ENCODE measurements at regions not wholly inside any gene's neighbourhood (a gene's known extent, or its start where the extent isn't known, plus 50 kb on each side); places are given as distances from the start of the nearest gene placed in this dataset.
"Not testable (repeated sequence)": the region's sequence is repeated elsewhere in the genome, so short reads cannot be mapped to it uniquely, and the experiment has no call there.

DNA sequence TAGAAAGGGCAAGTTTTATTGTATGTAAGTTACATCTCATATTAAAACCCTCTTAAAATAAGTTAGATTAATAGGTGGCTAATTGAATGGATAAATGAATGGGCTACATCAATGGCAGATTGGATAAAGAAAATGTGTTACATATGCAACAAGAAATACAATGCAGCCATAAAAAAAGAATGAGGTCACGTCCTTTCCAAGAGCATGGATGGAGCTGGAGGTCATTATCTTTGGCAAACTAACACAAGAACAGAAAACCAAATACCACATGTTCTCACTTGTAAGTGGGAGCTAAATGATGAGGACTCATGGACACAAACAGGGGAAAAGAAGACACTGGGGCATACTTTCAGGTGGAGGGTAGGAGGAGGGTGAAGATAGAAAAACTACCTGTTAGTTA lies 182.2 kb upstream of the GNAI1 start:
- no peak for DNase-seq

DNA sequence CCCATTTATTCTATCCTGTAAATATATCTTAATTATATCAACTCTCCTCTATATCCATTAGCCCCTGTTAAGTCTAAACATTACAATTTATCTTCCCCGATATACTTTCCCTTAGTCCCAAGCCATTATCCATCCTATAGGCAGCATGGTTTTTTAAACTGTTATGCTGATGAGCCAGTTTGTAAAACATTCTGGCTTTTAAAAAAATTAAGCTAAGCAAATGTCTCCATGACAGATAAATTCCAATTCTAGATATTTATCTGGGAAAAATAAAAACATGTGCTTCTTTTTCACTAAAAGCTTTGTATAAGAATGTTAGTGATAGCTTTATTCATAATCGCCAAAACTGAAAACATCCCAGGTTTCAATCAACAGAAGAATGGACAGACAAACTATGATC lies 183.2 kb upstream of the GNAI1 start:
- no peak for DNase-seq

GRCh38 chr7:79949778-79950177 lies 184.9 kb upstream of the GNAI1 start:
- DNase-seq, result peak in 1 of 3 experiments; percentile 41

GRCh38 chr7:79936281-79936983 lies 198.2 kb upstream of the GNAI1 start:
- no peak for DNase-seq

- no peak for DNase-seq
Measured at GRCh38 chr7:79934727-79935126, 199.9 kb upstream of the GNAI1 start.

- DNase-seq, result no peak
Measured at GRCh38 chr7:79933144-79933543, 201.5 kb upstream of the GNAI1 start.

- DNase-seq, result no peak
Measured at GRCh38 chr7:79930604-79931003, 204.0 kb upstream of the GNAI1 start.

- no peak for DNase-seq
Measured at GRCh38 chr7:79927116-79927515, 207.5 kb upstream of the GNAI1 start.

DNA sequence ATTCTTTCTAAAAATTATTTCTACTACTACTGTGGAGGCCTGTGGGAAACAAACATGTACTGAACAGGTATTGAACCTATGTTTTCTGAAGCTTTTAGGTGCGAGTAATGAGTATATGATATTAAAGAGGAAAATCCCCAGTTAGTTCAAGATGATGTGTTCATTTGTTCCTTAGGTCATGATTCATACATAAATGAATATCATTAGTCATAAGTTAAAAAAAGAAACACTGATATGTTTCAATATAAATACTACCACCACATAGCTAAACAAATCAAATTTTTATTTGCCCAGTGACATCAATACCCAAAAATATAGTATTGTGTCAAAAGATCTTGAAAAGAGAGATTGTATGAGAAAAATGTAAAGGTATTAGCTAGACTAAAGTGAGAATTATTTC lies 210.7 kb upstream of the GNAI1 start:
- DNase-seq, result no peak

GRCh38 chr7:79922894-79923293 lies 211.7 kb upstream of the GNAI1 start:
- DNase-seq, result no peak

GRCh38 chr7:79921976-79922375 lies 212.7 kb upstream of the GNAI1 start:
- DNase-seq, result no peak

GRCh38 chr7:79918632-79919031 lies 216.0 kb upstream of the GNAI1 start:
- DNase-seq, result not testable (repeated sequence)

- DNase-seq, result not testable (repeated sequence)
Measured at GRCh38 chr7:79915346-79915745, 219.3 kb upstream of the GNAI1 start.

DNA sequence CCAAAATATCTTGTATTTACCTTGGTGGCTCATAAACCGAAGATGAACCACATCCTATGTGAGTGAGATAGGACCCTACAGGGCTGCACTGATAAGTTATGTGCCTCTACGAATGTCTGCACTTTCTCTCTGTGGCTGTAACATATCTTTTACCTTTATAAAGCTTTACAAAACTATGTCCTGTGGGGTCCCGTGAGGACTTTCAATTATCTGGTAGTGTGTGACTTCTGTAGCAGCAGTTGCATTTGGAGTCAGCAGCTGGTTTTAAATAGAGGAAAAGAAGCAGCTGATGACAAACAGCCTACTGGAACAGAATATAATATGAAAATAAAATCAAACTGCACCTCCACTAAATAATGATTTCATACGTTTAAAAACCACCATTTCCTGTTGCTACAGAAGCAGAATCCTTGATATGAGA lies 222.4 kb upstream of the GNAI1 start:
- DNase-seq, result no peak

- DNase-seq, result no peak
Measured at GRCh38 chr7:79911420-79911819, 223.2 kb upstream of the GNAI1 start.

- no peak for DNase-seq
Measured at GRCh38 chr7:79909176-79909575, 225.5 kb upstream of the GNAI1 start.

- DNase-seq, result no peak
Measured at GRCh38 chr7:79897166-79897565, 237.5 kb upstream of the GNAI1 start.

DNA sequence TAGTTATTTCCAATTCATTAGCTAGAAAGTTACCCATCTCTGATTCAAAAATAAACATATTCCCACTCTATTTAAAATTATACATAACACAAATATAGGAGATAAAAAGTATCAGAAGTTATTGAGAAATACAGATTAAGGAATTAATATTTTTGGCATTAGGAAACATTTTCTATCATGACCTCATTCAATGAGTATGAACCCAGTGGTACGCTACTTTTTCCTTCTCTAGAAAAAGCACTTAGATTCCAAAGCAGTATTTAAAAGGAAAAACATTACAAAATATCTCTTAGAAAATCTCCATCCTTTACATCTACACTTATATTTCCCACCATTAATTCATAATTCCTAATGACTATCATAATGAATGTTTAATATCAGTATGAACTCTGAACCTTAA lies 240.6 kb upstream of the GNAI1 start:
- DNase-seq, result no peak

DNA sequence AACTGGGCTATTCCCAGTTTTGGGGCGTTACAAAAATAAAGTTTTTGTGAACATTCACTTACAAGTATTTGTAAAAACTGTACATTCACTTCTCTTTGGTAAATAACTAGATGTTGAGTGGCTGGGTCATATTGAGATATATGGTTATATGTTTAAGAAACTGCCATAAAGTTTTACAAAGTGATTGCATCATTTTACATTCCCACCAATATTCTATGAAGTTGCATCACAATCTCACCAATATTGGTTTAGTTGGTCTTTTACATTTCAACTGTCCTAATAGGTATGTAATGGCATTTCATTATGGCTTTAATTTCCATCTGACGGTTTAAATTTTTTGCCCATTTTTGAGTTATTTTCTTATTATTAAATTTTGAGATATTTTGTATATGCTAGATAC lies 251.7 kb upstream of the GNAI1 start:
- no peak for DNase-seq

- DNase-seq, result peak; percentile 66 to 97 (median 88)
Measured at GRCh38 chr7:79880312-79880711, 254.3 kb upstream of the GNAI1 start.

DNA sequence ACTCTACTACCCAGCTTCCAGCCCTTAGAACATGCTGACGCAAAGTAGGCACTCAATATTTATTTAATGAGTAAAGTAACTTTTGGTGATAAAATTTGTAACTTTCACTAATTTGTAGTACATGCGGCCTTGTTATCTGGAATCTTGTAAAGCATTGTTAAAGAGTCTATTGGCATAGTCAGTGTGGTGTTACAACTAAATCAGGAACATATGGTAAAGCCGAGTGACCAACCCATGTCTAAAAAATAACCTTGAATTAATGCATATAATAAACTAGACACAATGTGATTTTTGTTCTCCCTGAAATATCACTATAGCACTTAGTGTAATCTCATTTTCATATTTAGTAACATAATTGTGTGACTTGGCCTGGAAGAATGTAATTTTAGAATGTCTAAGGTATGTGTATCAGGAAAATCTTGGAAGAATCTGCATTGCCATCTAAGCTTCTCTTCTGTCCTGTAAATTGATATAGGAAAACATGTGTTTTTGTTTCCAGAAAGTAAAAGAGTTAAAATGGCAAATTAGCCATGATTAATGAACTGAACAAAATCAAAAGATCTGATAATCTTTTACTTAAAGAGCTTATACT lies 256.7 kb upstream of the GNAI1 start:
- DNase-seq, result no peak

DNA sequence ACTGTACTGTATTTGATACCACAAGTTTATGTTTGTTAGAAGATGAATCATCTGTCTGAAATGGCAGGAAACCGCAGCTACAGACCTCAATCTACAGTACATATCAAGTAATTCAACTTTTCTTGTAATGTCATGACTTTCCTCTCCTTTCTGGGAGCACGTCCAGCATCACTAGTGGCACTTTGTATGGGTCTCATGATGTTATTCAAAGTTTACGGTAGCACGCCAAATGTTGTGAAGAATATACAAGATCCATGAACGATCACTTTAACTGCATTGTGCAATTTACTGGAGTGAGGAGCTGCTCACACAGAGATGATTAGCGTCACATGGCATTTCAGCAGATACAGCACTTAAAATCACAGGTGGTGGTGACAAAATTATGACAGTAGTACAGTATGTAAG lies 257.8 kb upstream of the GNAI1 start:
- peak in 1 of 3 experiments; percentile 17 for DNase-seq

GRCh38 chr7:79874797-79875196 lies 259.8 kb upstream of the GNAI1 start:
- DNase-seq, result no peak

DNA sequence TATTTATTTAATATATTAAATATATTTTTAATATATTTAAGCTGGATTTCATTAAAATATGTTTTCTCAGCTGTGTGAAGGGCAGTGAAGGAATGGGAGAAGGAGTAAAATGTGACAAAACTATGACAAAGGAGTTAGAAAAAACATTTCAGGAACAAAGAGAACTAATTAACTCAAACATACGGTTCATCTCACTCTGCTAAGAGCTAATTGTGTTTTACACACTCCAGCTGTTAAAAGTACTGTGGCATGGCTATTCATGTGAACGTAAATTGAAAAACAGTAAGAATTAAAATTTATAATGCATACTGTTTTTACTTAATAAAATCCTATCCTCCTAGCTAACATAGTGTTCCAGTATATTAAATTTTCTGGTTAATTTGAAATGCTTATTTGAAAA lies 262.5 kb upstream of the GNAI1 start:
- peak in 1 of 3 experiments; percentile 44 for DNase-seq

DNA sequence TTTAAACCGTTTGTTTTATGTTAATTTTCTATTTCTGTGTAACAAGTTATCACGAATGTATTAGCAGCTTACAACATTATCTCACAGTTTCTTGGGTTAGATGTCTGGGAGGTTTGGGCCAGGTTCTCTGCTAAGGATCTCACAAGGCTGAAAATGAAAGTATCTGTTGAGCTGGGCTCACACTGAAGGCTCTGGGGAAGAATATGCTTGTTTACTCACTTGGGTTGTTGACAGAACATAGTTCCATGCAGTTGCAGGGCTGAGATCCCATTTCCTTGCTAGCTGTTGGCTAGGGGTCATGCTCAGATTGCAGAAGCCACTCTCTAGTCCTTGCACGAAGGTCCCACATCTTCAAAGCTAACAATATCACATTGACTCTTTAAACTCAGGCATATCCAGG lies 266.6 kb upstream of the GNAI1 start:
- DNase-seq, result no peak
